NCI-H2107 treated with DMSO at 0.1 percent for 48 hours (cell line): ENCODE measurements at regions not wholly inside any gene's neighbourhood (a gene's known extent, or its start where the extent isn't known, plus 50 kb on each side); places are given as distances from the start of the nearest gene placed in this dataset.
"Not testable (repeated sequence)": the region's sequence is repeated elsewhere in the genome, so short reads cannot be mapped to it uniquely, and the experiment has no call there.

Source experiments
- DNase-seq: peaks from one replicate; lab custom pipeline; 2025; ENCODE audit not compliant: unreplicated experiment; lab: John Stamatoyannopoulos, UW

DNA sequence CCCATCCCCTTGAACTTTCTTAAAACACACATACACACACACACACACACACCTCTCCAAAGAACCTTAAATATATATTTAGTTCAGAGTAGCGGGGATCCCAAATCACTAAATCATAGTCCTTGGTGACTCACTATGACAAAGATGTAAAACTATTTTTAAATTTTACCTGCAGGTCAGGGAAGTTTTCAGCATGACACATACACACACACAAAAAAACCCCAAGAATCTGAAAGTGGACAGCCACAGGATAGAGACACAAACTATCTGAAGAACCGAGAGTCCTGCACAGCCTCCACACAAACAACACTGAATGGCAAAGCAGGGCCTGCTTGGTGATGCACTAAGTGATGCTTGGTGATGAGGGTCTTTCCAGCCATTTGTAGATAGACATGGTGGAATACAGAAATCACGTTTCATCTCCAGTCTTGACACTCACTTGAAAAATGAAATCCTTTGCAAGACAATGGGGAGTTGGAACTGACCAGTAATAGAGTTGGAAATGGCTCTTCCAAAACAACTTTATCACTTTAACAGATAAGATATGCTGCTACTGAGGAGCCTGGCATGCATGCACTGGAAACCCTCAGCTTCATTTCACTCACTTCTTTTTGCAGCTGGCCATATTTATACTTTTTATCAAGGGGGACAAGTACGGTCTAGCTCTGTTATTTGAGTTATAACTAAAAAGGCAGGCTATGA, 307.3 kb downstream of the RAPGEF2 start:
- DNase-seq, result no peak

DNA sequence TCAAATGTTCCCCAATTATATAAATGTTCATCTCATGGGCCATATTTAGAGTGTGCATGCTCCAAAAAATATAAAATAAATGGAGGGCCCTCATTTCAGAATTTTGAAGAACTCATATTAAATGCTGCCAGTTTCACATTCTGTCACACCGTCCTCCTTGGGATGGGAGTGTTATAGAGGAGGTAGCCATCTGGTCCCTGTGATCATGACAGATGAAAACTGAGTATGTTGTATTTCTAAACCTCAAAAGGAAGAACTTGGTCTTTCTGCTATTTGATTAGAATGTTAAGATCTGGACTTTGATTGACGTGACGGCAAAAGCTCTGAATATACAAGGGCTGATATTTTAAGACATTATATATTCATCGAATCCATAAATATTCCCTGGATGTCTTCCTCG, 308.0 kb downstream of the RAPGEF2 start:
- no peak for DNase-seq

DNA sequence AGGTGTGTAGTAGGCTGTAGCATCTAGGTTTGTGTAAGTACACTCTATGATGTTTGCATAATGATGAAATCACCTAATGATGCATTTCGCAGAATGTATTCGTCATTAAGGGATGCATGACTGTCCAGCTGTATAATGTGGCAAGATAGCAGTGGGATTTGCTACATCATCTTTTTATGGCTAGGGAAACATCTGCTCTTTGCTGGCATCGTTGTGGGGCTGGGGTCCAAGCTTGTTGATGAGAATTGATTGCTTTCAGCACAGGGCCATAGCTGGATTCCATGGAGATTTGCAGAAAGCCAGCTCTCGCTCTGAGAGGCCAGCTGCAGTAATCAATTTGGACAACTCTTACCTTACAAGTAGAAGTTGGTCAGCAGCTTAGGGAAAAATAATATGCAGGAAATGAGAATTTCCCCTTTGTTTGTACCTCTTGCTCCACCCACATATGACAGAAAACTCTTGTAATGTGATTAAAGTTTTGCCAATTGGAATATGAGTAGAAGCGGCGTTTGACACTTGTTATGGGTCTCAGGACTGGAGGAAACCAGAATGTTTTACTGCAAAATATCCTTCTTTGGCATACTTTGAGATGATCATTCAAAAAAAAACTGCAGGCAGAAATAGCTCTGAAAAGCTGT, 310.5 kb downstream of the RAPGEF2 start:
- DNase-seq, result no peak

DNA sequence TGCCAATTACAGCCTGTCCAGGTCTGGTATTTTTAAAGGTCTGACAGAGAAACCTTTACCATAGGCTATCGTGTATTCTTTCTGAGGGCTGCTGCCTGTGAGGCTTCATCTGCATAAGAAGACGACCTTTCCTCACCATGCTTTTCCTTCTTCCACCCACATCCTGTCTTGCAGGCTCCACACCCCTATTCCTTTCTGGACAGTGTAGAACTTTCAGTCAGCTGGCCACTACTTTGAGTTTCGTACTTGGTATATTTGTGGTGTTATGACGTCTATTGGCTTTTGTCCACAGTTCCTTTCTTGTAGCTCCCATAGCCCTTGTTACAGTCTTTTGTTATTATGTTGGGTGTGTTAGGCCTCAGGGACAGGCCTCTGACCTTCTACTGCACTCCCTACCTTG, 311.4 kb downstream of the RAPGEF2 start:
- no peak for DNase-seq

DNA sequence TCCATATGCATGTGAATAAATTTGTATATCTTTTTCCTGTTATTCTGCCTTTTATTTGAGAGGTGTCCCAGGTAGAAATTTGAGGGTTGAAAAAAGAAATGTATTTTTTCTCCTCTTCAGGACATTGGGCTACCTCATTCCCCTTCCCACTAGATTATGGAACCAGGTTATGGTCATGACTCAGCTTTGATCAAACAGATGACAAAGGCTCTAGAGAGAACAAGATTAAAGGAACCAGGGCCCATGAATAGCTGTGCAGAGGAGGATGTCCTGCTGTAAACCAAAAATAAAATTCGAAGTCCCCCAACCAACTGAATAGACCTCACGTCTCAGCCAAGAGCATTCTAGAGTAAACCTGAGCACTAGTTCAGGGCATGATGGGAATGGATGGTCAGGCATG, 313.2 kb downstream of the RAPGEF2 start:
- no peak for DNase-seq

DNA sequence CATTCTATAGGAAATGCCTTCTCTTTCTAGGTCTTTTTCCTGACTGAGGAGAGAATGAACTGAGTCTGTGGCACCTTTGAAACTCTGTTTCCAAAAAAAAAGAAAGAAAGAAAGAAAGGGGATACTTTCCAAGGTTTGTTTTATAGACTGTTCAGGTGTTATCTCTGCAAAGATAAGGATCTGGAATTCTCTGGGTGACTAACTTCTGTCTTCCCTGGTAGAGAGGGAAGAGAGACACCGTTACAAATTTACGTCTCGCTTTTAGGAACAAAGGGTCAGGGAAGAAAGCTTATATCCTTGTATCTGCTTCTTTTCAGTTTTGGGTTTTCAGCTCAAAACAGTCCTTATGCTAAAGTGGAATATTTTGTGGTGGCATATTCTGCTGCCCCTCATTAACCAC, 314.1 kb downstream of the RAPGEF2 start:
- DNase-seq, result no peak

DNA sequence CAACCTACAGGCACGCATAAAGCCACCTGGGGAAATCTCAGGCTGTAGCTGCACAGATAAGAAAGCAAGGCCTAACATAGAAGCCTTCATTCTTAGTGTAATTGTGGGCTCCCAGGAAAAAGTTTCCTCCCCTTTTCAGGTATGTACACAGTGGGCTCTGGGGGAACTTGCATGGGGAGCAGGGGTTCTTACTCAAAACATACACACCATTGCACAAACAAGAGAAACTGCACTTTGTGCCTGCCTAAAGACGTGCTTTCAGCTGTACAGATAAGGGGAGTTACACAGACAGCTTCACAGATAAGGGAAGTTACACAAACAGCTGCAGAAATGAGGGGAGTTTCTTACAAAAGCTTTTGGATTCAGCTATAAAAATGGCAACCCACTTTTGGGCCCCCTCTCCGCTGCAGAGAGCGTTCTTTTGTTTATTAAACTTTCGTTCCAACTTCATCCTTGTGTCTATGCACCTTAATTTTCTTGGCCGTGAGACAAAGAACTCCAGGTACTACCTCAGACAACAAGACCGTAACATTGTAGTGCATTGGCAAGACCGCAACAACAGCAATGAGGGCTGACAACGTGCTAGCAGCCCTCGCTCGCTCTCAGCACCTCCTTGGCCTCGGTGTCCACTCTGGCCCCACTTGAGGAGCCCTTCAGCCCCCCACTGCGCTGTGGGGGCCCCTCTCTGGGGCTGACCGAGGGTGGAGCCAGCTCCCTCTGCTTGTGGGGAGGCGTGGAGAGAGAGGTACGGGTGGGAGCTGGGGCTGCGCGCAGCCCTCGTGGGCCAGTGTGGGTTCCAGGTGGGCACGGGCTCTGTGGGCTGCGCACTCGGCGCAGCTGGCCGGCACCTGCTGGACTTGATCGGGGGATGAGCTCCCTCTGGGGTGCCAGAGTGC, 317.5 kb downstream of the RAPGEF2 start:
- no peak for DNase-seq

DNA sequence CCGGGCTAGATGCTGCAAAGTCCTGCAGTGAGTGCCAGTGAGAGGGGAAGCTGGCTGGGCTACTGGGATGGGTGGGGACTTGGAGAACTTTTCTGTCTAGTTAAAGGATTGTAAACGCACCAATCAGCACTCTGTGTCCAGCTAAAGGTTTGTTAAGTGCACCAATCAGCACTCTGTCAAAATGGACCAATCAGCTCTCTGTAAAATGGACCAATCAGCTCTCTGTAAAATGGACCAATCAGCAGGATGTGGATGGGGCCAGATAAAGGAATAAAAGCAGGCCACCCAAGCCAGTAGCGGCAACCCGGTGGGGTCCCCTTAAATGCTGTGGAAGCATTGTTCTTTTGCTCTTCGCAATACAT, 318.2 kb downstream of the RAPGEF2 start:
- not testable (repeated sequence) for DNase-seq

DNA sequence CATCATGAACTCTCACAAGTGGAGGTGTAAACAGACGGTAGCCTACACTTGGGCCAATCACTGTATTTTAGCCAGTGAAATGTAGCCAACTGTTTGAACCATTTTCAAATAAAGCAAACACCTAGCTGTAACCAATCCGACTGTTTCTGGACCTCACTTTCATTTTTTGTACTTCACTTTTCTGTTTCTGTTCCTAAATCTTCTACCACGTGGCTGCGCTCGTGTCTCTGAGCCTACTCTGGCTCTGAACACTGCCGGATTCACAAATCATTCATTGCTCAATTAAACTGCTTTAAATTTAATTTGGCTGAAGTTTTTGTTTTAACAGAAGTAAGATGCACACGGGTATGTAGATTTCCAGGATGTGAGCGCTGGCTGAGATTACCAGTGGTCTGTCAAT, 319.1 kb downstream of the RAPGEF2 start:
- no peak for DNase-seq

DNA sequence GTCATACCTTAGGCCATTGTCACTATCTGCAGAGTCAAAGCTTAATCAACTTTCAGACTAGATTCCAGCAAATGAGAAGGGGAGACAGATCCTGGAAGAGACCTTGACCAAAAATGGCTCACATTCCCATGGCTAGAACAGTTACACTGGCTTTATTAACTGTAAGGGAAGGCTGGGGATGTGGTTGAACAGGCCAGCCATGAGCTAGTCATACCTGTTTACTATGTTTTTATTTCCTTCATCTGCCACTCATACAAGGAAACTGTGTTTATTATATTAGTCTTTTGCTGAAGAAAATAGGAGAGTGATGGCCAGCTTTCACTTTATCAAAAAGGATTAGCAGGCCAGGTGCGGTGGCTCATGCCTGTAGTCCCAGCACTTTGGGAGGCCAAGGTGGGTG, 319.7 kb downstream of the RAPGEF2 start:
- no peak for DNase-seq

DNA sequence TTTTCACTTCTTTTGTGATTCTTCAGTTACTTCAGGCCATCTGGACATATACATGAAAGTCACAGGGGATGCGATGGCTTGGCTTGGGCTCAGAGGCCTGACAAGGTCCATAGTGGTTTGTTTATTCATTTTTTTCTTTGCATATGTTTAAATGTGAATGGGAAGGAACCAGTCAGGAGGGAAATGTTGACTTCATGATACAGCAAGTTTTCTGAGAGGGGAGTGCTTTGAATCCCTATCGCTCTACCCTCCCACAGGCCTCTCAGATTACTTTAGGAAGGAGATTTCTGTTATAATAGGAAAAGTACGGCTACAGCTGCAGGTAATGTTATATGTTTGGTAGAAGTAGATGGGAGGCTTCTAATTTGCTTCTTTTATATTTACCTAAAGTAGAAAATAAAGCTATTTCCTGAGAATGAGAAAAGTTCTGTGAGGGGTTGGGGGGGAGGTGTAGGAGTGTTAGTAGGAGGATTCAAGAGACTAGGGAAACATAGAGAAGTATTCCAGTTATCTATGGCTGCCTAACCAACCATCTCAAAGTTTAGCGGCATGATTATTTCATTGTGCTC, 322.9 kb downstream of the RAPGEF2 start:
- DNase-seq, result peak; percentile 52

DNA sequence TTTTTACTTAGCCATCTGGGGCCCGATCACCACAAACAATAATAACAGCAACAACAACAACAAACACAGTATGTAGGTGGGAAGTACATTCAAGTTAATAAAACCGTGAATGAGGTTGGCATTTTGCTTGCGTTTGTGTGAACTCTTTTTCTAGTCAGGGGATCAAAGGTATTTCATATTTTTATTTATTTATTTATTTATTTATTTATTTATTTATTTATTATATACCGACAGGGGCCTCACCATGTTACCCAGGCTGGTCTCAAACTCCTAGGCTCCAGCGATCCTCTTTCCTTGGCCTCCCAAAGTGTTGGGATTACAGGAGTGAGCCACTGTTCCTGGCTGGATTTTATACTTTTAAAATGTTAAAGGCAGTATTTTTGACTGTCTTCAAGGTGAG, 325.4 kb downstream of the RAPGEF2 start:
- DNase-seq, result no peak

DNA sequence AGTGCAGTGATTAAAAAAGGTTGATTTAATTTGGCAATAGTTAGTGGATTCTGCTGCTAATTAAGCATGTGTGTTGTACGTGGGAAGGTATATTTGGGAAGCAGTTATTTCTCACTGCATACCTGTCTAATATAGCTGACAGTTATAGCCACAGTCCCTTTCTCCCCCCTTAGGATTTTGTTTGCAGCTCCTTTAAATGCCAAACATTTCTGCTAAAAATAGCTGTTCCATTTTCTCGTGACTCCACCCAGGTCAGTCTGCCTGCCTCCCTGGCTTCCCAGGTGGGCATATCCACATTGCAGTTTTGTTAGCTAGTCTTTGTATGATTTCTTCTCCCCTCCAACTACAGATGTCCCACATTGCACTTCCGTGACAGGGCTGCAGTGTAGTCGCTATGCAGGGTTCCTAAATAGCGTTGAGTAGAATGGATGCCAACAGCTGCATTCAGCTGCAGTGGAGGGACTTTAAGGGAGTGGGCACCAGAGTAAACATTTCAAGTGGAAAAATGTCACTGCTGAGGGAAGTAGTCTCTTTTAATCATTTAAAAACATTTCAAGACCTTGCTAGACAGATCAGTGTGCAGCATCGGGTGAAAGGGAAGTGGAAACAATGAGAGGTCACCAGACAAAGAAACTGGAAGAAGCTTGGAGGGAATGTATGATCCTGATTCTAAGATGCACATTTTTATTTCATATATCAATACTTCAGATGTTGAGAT, 326.3 kb downstream of the RAPGEF2 start:
- DNase-seq, result no peak

DNA sequence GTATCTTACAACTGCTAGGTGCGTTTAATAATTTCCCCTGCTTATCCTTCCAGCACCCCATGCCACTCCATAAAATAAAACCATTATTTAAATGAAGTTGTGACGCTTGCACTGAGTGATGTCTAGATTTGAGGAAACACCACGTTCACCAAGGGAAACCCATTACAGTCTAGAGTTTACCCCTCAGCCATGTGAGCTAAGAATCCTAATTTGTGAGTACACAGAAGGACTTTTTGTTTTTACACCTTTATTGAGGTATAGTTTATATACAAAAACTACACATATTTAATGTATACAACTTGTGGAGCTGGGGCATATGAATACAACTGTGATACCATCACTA, 326.8 kb downstream of the RAPGEF2 start:
- DNase-seq, result no peak

DNA sequence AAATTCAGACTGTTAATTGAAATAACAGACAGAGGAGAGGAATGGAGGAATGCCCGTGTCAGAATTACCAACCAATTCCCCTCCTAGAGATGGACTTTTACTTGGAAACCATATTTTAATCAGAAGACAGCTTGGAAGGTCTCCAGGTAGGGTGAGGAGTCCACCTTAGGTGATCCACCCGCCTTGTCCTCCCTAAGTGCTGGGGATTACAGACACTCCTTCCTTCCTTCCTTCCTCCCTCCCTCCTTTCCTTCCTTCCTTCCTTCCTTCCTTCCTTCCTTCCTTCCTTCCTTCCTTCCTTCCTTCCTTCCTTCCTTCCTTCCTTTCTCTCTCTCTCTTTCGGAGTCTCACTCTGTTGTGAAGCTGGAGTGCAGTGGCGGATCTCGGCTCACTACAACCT, 328.0 kb downstream of the RAPGEF2 start:
- no peak for DNase-seq

DNA sequence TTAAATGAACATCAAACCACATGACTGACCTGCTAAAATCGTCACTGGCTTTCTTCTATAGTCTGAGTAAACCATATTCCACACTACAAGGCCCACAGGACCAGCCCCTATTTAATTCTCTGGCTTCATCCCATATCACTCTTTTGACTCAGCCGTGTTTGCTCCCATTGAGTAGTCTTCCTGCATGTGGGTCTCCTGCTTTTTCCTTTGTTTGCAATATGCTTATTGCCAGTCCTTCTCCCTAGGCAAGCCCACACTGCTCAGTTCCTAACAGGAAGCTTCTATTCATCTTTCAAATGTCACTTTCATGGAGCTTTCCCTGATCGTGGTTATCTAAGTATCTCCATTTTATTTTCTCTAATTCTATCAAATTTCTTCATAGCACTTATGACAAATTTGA, 329.6 kb downstream of the RAPGEF2 start:
- DNase-seq, result no peak

DNA sequence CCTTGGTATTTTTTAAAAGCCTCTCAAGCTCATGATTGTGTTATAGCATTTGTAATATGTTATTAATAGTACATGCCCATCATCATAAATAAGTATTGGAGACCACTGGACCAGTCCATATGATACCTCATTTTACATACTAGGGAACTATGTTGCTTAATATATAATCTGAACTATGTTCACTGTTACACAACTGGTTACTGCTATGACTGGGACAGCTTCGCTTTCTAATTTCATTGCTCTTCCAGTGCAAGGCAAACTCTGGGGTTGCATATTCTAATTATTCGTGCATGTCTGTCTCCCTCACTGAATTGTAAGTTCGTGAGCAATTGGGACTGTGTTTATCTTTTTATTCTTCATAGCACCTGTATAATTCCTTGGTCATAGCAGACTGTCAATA, 330.5 kb downstream of the RAPGEF2 start:
- DNase-seq, result no peak

DNA sequence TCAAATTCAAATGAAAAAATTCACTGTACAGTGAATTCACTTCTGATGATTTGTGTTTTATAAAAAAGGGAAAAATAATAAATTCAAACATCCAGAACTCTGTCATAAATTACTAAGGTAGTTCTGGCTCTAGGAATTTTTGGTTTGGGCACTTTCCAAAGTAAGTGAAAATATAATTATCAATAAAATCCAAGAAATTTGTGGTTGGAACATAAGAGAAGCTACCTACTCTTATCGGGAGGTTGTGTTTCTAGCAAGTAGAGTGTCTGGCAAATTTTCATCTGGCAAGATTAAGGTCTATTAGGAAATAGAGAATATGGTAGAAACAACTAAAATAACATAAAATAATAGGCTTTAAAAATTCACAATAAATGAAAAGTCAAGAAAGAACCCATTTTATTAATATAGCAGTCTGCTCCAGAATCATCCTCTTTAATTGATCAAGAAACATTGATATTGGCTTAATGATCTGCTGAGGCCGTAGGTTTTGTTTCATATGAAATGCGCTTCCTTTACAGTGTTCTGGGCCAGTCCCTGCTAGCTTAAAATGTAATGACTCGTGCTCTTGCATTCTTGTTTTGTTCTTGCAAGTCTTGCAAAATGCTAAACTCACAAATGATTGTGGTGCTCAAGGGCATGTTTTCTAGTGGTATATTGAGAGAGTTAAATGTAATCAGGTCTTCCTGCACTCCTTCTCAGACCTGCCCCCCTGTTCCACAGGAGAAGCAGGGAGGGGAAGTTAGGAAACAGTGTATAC, 331.4 kb downstream of the RAPGEF2 start:
- no peak for DNase-seq

DNA sequence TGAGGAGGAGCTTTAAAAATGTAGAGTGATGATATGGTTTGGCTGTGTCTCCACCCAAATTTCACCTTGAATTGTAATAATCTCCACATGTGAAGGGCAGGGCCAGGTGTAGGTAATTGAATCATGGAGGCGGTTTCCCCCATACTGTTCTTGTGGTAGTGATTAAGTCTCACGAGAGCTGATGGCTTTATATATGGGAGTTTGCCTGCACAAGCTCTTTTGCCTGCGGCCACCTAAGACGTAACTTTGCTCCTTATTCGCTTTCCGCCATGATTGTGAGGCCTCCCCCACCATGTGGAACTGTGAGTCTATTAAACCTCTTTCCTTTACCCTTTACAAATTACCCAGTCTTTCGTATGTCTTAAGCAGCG, 332.0 kb downstream of the RAPGEF2 start:
- DNase-seq, result no peak

DNA sequence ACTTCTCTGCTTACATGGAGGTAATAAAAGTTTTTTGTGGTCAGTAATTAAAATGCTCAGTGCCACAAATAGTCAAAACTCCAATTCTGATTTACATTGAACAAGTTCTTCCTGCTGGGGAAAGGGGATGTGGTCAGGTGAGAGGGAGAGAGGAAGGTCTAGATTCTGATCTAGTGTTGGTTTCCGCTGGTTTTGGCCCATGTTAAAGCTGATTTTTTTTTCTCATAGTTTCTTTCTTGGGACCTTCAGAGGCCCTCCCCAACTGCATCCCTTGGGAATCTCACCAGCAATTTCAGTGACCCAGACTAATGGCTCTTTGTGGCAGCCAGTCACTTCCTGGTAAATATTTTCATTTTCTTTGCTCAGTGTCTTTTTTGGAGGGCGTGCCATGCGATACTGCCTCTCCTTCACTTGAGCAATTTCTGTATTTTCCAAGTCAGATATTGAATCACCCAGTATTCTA, 332.7 kb downstream of the RAPGEF2 start:
- no peak for DNase-seq
